ENCODE measurements at regions not wholly inside any gene's neighbourhood (a gene's known extent, or its start where the extent isn't known, plus 50 kb on each side); places are given as distances from the start of the nearest gene placed in this dataset.

DNA sequence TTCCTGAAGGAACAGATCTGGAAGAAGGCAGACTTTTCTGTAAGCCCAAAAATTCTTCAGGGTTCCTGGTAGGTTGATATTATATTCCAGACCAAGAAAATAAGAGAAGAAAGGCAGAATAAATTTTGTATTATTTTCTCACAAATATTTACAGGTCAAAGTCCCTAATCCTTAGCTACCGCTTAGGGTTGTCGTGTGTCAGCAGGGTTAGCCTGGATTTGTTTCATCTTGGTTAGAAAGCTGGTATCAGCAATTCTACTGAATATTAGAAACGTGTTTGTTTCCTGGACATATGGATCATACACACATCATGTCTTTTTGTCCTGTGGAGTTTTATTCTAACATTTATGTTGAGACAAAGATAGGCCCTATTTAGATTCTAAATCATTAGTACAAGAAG, 232.9 kb upstream of the CXXC4 start:
- Histone ChIP-seq H2BK15ac (ENCODE audit: low read length) (no peak overlapping the region), H3K56ac (replicated peaks; ENCODE audit: insufficient read length, low read depth, low read length) (no peak overlapping the region), H3K14ac (ENCODE audit: insufficient read length) (no peak overlapping the region), H3K9me3 (ENCODE audit: insufficient read depth in 2 of 2, low read depth in 1 of 2, low read length in 1 of 2) (no peaks in the 10 kb centered on the region), H3K23me2 (ENCODE audit: low read depth, low read length) (no peaks in the 10 kb centered on the region), H3K4ac (replicated peaks; ENCODE audit: insufficient read length, low read depth, low read length) (no peak overlapping the region), H3K79me2 (ENCODE audit: control insufficient read depth in 1 of 2, insufficient read depth in 2 of 2, low read length in 2 of 2) (no peaks in the 10 kb centered on the region), H2BK120ac (replicated peaks; ENCODE audit: low read depth, low read length) (no peak overlapping the region), H2BK5ac (ENCODE audit: low read depth, low read length) (no peak overlapping the region), H3K18ac (ENCODE audit: extremely low read depth, low read length) (no peak overlapping the region), H3K27me3 (replicated peaks in 1 of 4; ENCODE audit: control insufficient read depth in 3 of 4, extremely low read depth in 1 of 4, insufficient read depth in 3 of 4, low read length in 3 of 4) (no peaks in the 10 kb centered on the region), H2AFZ (ENCODE audit: low read length) (no peak overlapping the region), H3K9ac (replicated peaks in 1 of 4; ENCODE audit: extremely low read depth in 1 of 4, low read depth in 3 of 4, low read length in 3 of 4) (no peak overlapping the region), H2AK5ac (ENCODE audit: low read depth, low read length) (no peak overlapping the region), H3K27ac (ENCODE audit: low read depth, low read length) (no peak overlapping the region), H4K8ac (ENCODE audit: extremely low read depth, insufficient read depth, low read length) (no peak overlapping the region), H3K36me3 (ENCODE audit: control insufficient read depth in 2 of 4, insufficient read depth in 4 of 4, low read length in 3 of 4) (no peaks in the 10 kb centered on the region), H3K23ac (ENCODE audit: insufficient read length) (no peak overlapping the region), H4K5ac (ENCODE audit: insufficient read length, low read depth, low read length) (no peak overlapping the region), H4K20me1 (replicated peaks in 1 of 2; ENCODE audit: control insufficient read depth in 1 of 2, insufficient read depth in 2 of 2, low read length in 2 of 2) (no peaks in the 10 kb centered on the region), H3K4me2 (ENCODE audit: insufficient read depth in 1 of 2, low read depth in 2 of 2, low read length in 2 of 2) (no peak overlapping the region), H2BK12ac (ENCODE audit: low read depth, low read length) (no peak overlapping the region), H3K4me1 (replicated peaks in 1 of 4; ENCODE audit: control insufficient read depth in 3 of 4, insufficient read depth in 4 of 4, low read length in 3 of 4) (no peaks in the 10 kb centered on the region), H3K79me1 (ENCODE audit: low read depth, low read length) (no peaks in the 10 kb centered on the region), H3K4me3 (ENCODE audit: extremely low read depth in 1 of 4, insufficient read depth in 2 of 4, low read depth in 3 of 4, low read length in 4 of 4) (no peak overlapping the region), H4K91ac (replicated peaks; ENCODE audit: insufficient read length, low read length) (no peak overlapping the region), H2BK20ac (ENCODE audit: low read length) (no peak overlapping the region)
- WGBS, 2 experiments (ENCODE audit: extremely low coverage in 1 of 2, insufficient coverage in 1 of 2, insufficient read length in 1 of 2, insufficient replicate concordance in 2 of 2, low coverage in 1 of 2, low lambda C conversion rate in 2 of 2, missing lambda C conversion rate in 1 of 2), result 85% methylated on average over 3 of the region's 3 CpGs; no CpG with 5 or more reads in 1 of the 2 experiments
- TF ChIP-seq EP300 (IDR thresholded peaks at IDR 0.05; ENCODE audit: borderline replicate concordance in 1 of 2, low read depth in 2 of 2, low read length in 2 of 2) (no peak), MAFK (IDR thresholded peaks at IDR 0.05; ENCODE audit: low read depth, low read length) (no peak), TEAD4 (IDR thresholded peaks at IDR 0.05; ENCODE audit: low read depth, low read length) (no peak), RNF2 (IDR thresholded peaks at IDR 0.05; ENCODE audit: borderline replicate concordance, low read depth, low read length, missing control alignments, poor library complexity, severe bottlenecking) (no peak), NRF1 (IDR thresholded peaks at IDR 0.05; ENCODE audit: low read depth, low read length) (no peak), SIN3A (conservative IDR thresholded peaks at IDR 0.05 in 1 of 2, IDR thresholded peaks at IDR 0.05 in 1 of 2; ENCODE audit: low read depth in 1 of 2, low read length in 2 of 2) (no peak), RXRA (IDR thresholded peaks at IDR 0.05; ENCODE audit: insufficient read depth, low read depth, low read length) (no peak), CREB1 (IDR thresholded peaks at IDR 0.05) (no peak)
- CTCF ChIA-PET (ENCODE audit: partially characterized antibody), result no interaction called here
- DNase-seq (ENCODE audit: low read depth in 1 of 2, low spot score in 2 of 2) (no peak), FAIRE-seq (no peak)
- POLR2A ChIA-PET (ENCODE audit: partially characterized antibody), result no interaction called here

All from H1 (cell line).